Chondrocyte (in vitro differentiated cells): ENCODE measurements at regions not wholly inside any gene's neighbourhood (a gene's known extent, or its start where the extent isn't known, plus 50 kb on each side); places are given as distances from the start of the nearest gene placed in this dataset.

ENCODE experiments used
- DNase-seq: peaks from one replicate; pipeline ENCODE4 v3.0.0; 2021; ENCODE audit warnings: mixed read lengths, low spot score
- H3K27ac Mint-ChIP-seq: one replicate; pipeline ENCODE4 v1.8.0; 2021; ENCODE audit warnings: mild to moderate bottlenecking, moderate library complexity, mixed read lengths; ENCODE audit not compliant: unreplicated experiment
- H3K27me3 Mint-ChIP-seq: 2 replicates; pipeline ENCODE4 v1.8.0; 2021; ENCODE audit warnings: low read depth, mixed read lengths
- H3K36me3 Mint-ChIP-seq: 2 replicates; pipeline ENCODE4 v1.8.0; 2021; ENCODE audit warnings: low read depth, mixed read lengths
- H3K4me1 Mint-ChIP-seq: 2 replicates; pipeline ENCODE4 v1.8.0; 2021; ENCODE audit warnings: low read depth, mild to moderate bottlenecking, mixed read lengths
- H3K4me3 Mint-ChIP-seq: one replicate; pipeline ENCODE4 v1.8.0; 2021; ENCODE audit warnings: mild to moderate bottlenecking, moderate library complexity, mixed read lengths; ENCODE audit not compliant: unreplicated experiment
- H3K9me3 Mint-ChIP-seq: 2 replicates; pipeline ENCODE4 v1.8.0; 2021; ENCODE audit warnings: low read depth, mixed read lengths
- TF ChIP-seq, protein P1 (sequence below): fragments of 200-600 bp; sonication (generic); IDR thresholded peaks from 2 replicates; pipeline ENCODE4 v1.5.0; 2021; ENCODE audit warnings: antibody characterized with exemption, mild to moderate bottlenecking, moderate library complexity

DNA sequence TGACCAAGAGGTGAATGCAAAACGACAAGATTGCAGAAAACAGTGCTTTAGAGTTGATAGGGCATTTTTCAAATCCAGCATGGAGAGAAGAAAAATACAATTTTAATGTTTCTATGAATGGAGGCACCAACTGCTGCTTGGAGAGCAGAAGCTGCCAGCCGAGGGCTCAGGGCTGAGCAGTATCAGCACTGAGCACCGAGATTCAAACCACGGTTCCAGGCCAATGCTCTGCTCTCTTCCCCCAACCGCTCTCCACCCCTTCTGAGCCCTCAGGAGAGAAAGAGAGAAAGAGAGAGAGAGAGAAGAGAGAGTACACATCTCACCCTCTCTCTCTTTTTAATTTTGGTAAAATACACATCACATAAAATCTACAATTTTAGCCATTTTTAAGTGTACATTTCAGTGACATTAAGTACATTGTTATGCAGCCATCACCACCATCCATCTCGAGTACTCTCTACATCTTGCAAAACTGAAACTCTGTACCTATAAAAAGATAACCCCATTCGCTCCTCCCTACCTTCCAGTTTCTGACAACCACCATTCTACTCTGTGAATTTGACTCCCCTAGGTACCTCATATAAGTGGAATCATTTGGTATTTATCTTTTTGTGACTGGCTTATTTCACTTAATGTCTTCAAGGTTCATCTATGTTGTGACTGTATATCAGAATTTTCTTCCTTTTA lies 333.3 kb downstream of the MIAT start:
- Mint-ChIP-seq H3K27me3 (no peaks in the 10 kb centered on the region), H3K27ac (no peak overlapping the region), H3K36me3 (no peaks in the 10 kb centered on the region), H3K4me3 (no peak overlapping the region), H3K4me1 (no peaks in the 10 kb centered on the region), H3K9me3 (no peaks in the 10 kb centered on the region)
- TF ChIP-seq, protein P1, sequence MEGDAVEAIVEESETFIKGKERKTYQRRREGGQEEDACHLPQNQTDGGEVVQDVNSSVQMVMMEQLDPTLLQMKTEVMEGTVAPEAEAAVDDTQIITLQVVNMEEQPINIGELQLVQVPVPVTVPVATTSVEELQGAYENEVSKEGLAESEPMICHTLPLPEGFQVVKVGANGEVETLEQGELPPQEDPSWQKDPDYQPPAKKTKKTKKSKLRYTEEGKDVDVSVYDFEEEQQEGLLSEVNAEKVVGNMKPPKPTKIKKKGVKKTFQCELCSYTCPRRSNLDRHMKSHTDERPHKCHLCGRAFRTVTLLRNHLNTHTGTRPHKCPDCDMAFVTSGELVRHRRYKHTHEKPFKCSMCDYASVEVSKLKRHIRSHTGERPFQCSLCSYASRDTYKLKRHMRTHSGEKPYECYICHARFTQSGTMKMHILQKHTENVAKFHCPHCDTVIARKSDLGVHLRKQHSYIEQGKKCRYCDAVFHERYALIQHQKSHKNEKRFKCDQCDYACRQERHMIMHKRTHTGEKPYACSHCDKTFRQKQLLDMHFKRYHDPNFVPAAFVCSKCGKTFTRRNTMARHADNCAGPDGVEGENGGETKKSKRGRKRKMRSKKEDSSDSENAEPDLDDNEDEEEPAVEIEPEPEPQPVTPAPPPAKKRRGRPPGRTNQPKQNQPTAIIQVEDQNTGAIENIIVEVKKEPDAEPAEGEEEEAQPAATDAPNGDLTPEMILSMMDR: no peak
- DNase-seq: no peak

DNA sequence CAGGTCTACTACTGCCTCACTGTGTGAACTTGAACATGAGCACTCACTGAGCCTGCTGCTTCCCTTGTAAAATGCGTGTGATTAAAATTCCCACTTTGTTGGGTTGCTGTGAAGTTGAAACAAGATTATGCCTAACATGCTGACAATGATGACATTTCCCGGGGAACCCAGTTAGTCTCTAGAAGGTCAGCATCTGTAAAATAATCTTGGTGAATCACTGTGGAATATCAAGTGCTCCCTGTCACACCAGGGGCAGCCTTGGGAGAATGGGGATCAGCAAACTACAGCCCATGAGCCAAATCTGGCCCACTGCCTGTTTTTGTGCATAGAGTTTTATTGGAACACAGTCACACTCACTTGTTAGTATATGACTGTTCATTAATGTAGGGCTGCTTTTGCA lies 335.2 kb downstream of the MIAT start:
- Mint-ChIP-seq H3K4me1 (no peaks in the 10 kb centered on the region), H3K27ac (no peak overlapping the region), H3K4me3 (no peak overlapping the region), H3K9me3 (no peaks in the 10 kb centered on the region), H3K36me3 (no peaks in the 10 kb centered on the region), H3K27me3 (no peaks in the 10 kb centered on the region)
- no peak for DNase-seq
- TF ChIP-seq, protein P1: no peak

DNA sequence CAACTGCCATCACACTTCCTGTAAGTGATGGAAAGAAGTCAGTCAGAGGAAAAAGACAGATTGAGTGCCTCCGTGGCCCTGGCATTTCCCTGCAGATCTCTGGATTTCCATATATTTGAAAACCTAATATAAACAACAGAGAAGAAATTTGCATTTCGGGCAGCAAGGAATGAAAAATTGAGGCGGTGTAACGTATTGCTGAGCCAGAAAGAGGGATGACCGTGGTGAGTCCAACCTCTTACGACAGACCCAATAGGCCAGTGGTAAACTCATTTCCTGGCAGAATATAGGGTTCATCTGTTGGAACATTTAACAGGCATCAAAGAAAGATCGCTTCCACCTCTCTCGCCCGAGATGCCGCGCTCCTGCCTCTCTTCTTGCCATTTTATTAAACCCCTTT lies 336.5 kb downstream of the MIAT start:
- Mint-ChIP-seq H3K27ac (no peak overlapping the region), H3K27me3 (no peaks in the 10 kb centered on the region)
- TF ChIP-seq, protein P1: no peak

DNA sequence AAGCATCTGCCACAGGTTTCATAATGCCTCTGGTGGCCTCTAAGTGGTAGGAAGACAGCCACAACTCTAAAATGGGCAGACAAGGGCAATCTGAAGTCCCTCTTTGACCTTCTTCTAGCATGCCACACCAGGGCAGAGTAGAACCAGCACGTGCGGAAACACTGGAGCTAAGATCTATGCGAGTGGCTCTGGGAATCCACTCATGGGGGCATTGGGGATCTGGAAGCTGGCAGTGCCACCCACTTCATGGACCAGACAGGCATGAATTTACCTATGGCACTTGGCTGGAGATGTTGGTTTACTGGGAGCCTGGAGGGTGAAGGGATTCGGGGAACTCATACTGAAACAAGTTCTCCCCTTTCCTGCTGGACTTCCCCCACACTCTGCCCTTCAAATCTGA lies 337.4 kb downstream of the MIAT start:
- Mint-ChIP-seq H3K4me1 (no peaks in the 10 kb centered on the region), H3K27me3 (no peaks in the 10 kb centered on the region), H3K27ac (no peak overlapping the region), H3K4me3 (no peak overlapping the region), H3K9me3 (no peaks in the 10 kb centered on the region), H3K36me3 (no peaks in the 10 kb centered on the region)
- no peak for DNase-seq
- TF ChIP-seq, protein P1: no peak

More for the DNA sequence above, 336.5 kb downstream of the MIAT start:
- H3K4me1 Mint-ChIP-seq: no peaks in the 10 kb centered on the region
- no peaks in the 10 kb centered on the region for H3K9me3 Mint-ChIP-seq
- no peak for DNase-seq
- H3K4me3 Mint-ChIP-seq: no peak overlapping the region
- no peaks in the 10 kb centered on the region for H3K36me3 Mint-ChIP-seq

DNA sequence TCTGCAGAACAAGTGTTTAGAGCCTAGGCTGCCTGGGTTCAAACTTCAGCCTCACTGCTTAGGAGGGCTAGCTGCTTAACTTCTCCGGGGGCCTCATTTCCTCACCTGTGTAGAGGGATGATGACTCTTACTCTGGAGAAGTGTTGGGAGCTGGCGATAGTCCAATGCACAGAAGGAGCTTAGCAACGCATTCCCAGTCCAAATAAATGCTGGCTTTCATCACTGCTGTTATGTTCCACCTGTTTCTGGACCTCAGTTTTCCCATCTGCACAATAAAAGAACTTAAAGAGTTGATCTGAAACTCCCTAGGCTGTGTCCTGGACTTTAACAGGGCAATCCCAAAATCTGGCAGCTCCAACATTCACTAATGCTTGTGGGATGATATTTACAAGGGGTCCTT lies 337.8 kb downstream of the MIAT start:
- TF ChIP-seq, protein P1: no peak
- no peaks in the 10 kb centered on the region for H3K4me1 Mint-ChIP-seq
- DNase-seq: no peak
- no peak overlapping the region for H3K27ac Mint-ChIP-seq
- H3K4me3 Mint-ChIP-seq: no peak overlapping the region
- H3K36me3 Mint-ChIP-seq: no peaks in the 10 kb centered on the region
- H3K9me3 Mint-ChIP-seq: no peaks in the 10 kb centered on the region
- H3K27me3 Mint-ChIP-seq: no peaks in the 10 kb centered on the region
